HepG2 (cell line): ENCODE measurements at regions not wholly inside any gene's neighbourhood (a gene's known extent, or its start where the extent isn't known, plus 50 kb on each side); places are given as distances from the start of the nearest gene placed in this dataset.

Source experiments
- LCORL ChIP-seq, 2 experiments: fragments of 450-650 bp in 1 of 2; sonication (generic) in 1 of 2; formaldehyde crosslinking in 1 of 2; IDR thresholded peaks; 2 replicates each; pipeline versions ENCODE4 v1.5.0 to v1.6.1; 2017 to 2020; ENCODE audit warnings: antibody characterized with exemption in 1 of 2, missing genetic modification reagents in 1 of 2
- NR2C2 ChIP-seq: sonication (generic); formaldehyde crosslinking; IDR thresholded peaks from 2 replicates; pipeline ENCODE4 v1.4.0; 2020; ENCODE audit warnings: missing genetic modification reagents, mild to moderate bottlenecking, moderate library complexity, borderline replicate concordance
- RNF2 ChIP-seq: fragments of 450-650 bp; conservative IDR thresholded peaks from 2 replicates; pipeline ENCODE4 v1.6.1; 2016; ENCODE audit warnings: low read depth
- SMAD3 ChIP-seq: sonication (generic); formaldehyde crosslinking; IDR thresholded peaks from 2 replicates; pipeline ENCODE4 v1.4.0; 2020; ENCODE audit warnings: missing genetic modification reagents
- ZNF546 ChIP-seq: sonication (generic); formaldehyde crosslinking; conservative IDR thresholded peaks from 2 replicates; pipeline ENCODE4 v1.8.1; 2023; ENCODE audit warnings: mild to moderate bottlenecking, missing genetic modification reagents
- TF ChIP-seq, protein P1 (sequence below): sonication (generic); formaldehyde crosslinking; IDR thresholded peaks from 2 replicates; pipeline ENCODE4 v1.5.0; 2020; ENCODE audit warnings: mild to moderate bottlenecking, missing genetic modification reagents, borderline replicate concordance
- TF ChIP-seq, protein P2 (sequence below), 2 experiments: fragments of 450-650 bp in 1 of 2; sonication (generic) in 1 of 2; formaldehyde crosslinking in 1 of 2; IDR thresholded peaks; 2 replicates each; pipeline versions ENCODE4 v1.6.1 to v1.8.0; 2016 to 2022; ENCODE audit warnings: antibody characterized with exemption in 1 of 2, mild to moderate bottlenecking in 1 of 2, missing genetic modification reagents in 1 of 2

DNA sequence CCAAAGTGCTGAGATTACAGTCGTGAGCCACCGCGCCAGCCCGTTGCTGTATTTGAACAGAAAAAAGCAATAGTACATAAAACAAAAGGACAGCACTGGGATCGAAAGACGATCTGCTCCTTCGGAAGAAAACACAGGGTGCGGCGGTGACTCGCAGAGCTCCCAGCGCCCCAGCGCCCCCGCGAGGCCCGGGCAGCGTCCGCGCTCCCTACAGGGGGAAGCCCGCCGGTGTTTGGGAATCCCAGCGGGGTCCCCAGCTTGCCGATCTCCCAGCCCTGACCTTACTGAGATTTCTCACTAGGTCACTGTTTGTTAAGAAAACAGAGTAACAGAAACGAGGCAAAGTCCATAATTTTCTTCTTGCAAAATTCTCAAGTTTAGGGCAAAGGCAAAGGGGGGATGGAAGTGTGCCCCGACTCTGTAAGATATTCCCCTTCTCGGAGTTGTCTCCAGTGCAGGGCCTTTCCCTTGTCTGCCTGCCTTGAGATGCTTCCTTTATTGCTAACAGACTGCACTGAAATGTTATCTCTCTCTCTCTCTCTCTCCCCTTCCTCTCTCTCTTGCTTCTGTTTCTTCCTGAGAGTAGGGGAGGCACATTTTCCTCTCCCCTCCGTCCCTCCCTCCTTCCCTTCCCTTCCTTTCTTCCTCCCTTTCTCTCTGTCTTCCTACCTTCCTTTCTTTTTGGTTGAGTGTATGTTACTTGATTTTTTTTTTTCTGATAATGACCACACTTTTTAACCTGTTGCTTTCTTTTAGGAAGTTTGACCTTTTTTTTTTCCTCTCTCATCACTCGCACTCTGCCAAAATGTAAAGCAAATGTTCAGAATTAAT, 91.9 kb downstream of the TMEM30B start (continued):
- TF ChIP-seq, protein P1, sequence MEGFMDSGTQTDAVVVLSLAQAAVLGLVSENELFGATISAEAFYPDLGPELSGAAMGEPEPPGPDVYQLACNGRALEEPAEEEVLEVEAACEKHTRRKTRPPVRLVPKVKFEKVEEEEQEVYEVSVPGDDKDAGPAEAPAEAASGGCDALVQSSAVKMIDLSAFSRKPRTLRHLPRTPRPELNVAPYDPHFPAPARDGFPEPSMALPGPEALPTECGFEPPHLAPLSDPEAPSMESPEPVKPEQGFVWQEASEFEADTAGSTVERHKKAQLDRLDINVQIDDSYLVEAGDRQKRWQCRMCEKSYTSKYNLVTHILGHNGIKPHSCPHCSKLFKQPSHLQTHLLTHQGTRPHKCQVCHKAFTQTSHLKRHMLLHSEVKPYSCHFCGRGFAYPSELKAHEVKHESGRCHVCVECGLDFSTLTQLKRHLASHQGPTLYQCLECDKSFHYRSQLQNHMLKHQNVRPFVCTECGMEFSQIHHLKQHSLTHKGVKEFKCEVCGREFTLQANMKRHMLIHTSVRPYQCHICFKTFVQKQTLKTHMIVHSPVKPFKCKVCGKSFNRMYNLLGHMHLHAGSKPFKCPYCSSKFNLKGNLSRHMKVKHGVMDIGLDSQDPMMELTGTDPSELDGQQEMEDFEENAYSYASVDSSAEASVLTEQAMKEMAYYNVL (CRISPR knock-in tag): no peak; the same call in 1 of the 2 replicates
- TF ChIP-seq NR2C2 (CRISPR knock-in tag) (no peak), SMAD3 (CRISPR knock-in tag) (0 out of 2 replicates have a peak, but pooled peaks have one; percentile 32), LCORL (IDR thresholded peaks at IDR 0.05) (no peak), LCORL (CRISPR knock-in tag; IDR thresholded peaks at IDR 0.05) (0 out of 2 replicates have a peak, but pooled peaks have one; percentile 41), ZNF546 (CRISPR knock-in tag) (no peak), RNF2 (no peak)
- TF ChIP-seq, protein P2, sequence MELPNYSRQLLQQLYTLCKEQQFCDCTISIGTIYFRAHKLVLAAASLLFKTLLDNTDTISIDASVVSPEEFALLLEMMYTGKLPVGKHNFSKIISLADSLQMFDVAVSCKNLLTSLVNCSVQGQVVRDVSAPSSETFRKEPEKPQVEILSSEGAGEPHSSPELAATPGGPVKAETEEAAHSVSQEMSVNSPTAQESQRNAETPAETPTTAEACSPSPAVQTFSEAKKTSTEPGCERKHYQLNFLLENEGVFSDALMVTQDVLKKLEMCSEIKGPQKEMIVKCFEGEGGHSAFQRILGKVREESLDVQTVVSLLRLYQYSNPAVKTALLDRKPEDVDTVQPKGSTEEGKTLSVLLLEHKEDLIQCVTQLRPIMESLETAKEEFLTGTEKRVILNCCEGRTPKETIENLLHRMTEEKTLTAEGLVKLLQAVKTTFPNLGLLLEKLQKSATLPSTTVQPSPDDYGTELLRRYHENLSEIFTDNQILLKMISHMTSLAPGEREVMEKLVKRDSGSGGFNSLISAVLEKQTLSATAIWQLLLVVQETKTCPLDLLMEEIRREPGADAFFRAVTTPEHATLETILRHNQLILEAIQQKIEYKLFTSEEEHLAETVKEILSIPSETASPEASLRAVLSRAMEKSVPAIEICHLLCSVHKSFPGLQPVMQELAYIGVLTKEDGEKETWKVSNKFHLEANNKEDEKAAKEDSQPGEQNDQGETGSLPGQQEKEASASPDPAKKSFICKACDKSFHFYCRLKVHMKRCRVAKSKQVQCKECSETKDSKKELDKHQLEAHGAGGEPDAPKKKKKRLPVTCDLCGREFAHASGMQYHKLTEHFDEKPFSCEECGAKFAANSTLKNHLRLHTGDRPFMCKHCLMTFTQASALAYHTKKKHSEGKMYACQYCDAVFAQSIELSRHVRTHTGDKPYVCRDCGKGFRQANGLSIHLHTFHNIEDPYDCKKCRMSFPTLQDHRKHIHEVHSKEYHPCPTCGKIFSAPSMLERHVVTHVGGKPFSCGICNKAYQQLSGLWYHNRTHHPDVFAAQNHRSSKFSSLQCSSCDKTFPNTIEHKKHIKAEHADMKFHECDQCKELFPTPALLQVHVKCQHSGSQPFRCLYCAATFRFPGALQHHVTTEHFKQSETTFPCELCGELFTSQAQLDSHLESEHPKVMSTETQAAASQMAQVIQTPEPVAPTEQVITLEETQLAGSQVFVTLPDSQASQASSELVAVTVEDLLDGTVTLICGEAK (IDR thresholded peaks at IDR 0.05): no peak
- TF ChIP-seq, protein P2 (CRISPR knock-in tag; IDR thresholded peaks at IDR 0.05): no peak
